ENCODE measurements at regions not wholly inside any gene's neighbourhood (a gene's known extent, or its start where the extent isn't known, plus 50 kb on each side); places are given as distances from the start of the nearest gene placed in this dataset.

GRCh38 chr4:138509346-138509745, 267.2 kb upstream of the SLC7A11 start:
- Mint-ChIP-seq H3K4me1 (ENCODE audit: unreplicated experiment) (no peaks in the 10 kb centered on the region), H3K36me3 (ENCODE audit: low read depth, unreplicated experiment) (peaks cover 5% of the 10 kb centered on the region), H3K27me3 (ENCODE audit: unreplicated experiment) (peaks cover under 1% of the 10 kb centered on the region), H3K27ac (ENCODE audit: unreplicated experiment) (no peak overlapping the region), H3K4me3 (ENCODE audit: unreplicated experiment) (no peak overlapping the region), H3K9me3 (ENCODE audit: unreplicated experiment) (peaks cover 2% of the 10 kb centered on the region)
- TF ChIP-seq CTCF (IDR thresholded peaks at IDR 0.05; ENCODE audit: unreplicated experiment): no peak
- no peak for DNase-seq (ENCODE audit: low spot score)

- peaks cover 2% of the 10 kb centered on the region for H3K27me3 Mint-ChIP-seq (ENCODE audit: unreplicated experiment)
- no peak overlapping the region for H3K4me3 Mint-ChIP-seq (ENCODE audit: unreplicated experiment)
- peaks cover 5% of the 10 kb centered on the region for H3K36me3 Mint-ChIP-seq (ENCODE audit: low read depth, unreplicated experiment)
- no peaks in the 10 kb centered on the region for H3K4me1 Mint-ChIP-seq (ENCODE audit: unreplicated experiment)
- TF ChIP-seq CTCF (IDR thresholded peaks at IDR 0.05; ENCODE audit: unreplicated experiment): no peak
- H3K9me3 Mint-ChIP-seq (ENCODE audit: unreplicated experiment): peaks cover 4% of the 10 kb centered on the region
- H3K27ac Mint-ChIP-seq (ENCODE audit: unreplicated experiment): no peak overlapping the region
- no peak for DNase-seq (ENCODE audit: low spot score)
Observed at GRCh38 chr4:138507522-138507921, 265.4 kb upstream of the SLC7A11 start.

- TF ChIP-seq CTCF (IDR thresholded peaks at IDR 0.05; ENCODE audit: unreplicated experiment): no peak
- Mint-ChIP-seq H3K4me3 (ENCODE audit: unreplicated experiment) (no peak overlapping the region), H3K27me3 (ENCODE audit: unreplicated experiment) (peaks cover 2% of the 10 kb centered on the region), H3K27ac (ENCODE audit: unreplicated experiment) (no peak overlapping the region), H3K9me3 (ENCODE audit: unreplicated experiment) (peaks cover 4% of the 10 kb centered on the region), H3K36me3 (ENCODE audit: low read depth, unreplicated experiment) (no peaks in the 10 kb centered on the region), H3K4me1 (ENCODE audit: unreplicated experiment) (no peaks in the 10 kb centered on the region)
- no peak for DNase-seq (ENCODE audit: low spot score)
Observed at GRCh38 chr4:138501614-138502013, 259.5 kb upstream of the SLC7A11 start.

GRCh38 chr4:138500869-138501268, 258.7 kb upstream of the SLC7A11 start:
- Mint-ChIP-seq H3K27me3 (ENCODE audit: unreplicated experiment) (peaks cover 2% of the 10 kb centered on the region), H3K9me3 (ENCODE audit: unreplicated experiment) (peaks cover 4% of the 10 kb centered on the region), H3K4me1 (ENCODE audit: unreplicated experiment) (no peaks in the 10 kb centered on the region), H3K36me3 (ENCODE audit: low read depth, unreplicated experiment) (no peaks in the 10 kb centered on the region), H3K27ac (ENCODE audit: unreplicated experiment) (no peak overlapping the region), H3K4me3 (ENCODE audit: unreplicated experiment) (no peak overlapping the region)
- TF ChIP-seq CTCF (IDR thresholded peaks at IDR 0.05; ENCODE audit: unreplicated experiment): no peak
- no peak for DNase-seq (ENCODE audit: low spot score)

- H3K9me3 Mint-ChIP-seq (ENCODE audit: unreplicated experiment): peaks cover 4% of the 10 kb centered on the region
- TF ChIP-seq CTCF (IDR thresholded peaks at IDR 0.05; ENCODE audit: unreplicated experiment): no peak
- H3K36me3 Mint-ChIP-seq (ENCODE audit: low read depth, unreplicated experiment): no peaks in the 10 kb centered on the region
- no peak overlapping the region for H3K4me3 Mint-ChIP-seq (ENCODE audit: unreplicated experiment)
- peaks cover 2% of the 10 kb centered on the region for H3K27me3 Mint-ChIP-seq (ENCODE audit: unreplicated experiment)
- no peak overlapping the region for H3K27ac Mint-ChIP-seq (ENCODE audit: unreplicated experiment)
- H3K4me1 Mint-ChIP-seq (ENCODE audit: unreplicated experiment): no peaks in the 10 kb centered on the region
- DNase-seq (ENCODE audit: low spot score): no peak
Observed at GRCh38 chr4:138499627-138500026, 257.5 kb upstream of the SLC7A11 start.

Data from endothelial cell (in vitro differentiated cells).